H9 (cell line): ENCODE measurements at regions not wholly inside any gene's neighbourhood (a gene's known extent, or its start where the extent isn't known, plus 50 kb on each side); places are given as distances from the start of the nearest gene placed in this dataset.

Experiments
- DNase-seq: peaks from one replicate; pipeline ENCODE4 v3.0.0-alpha.2; 2017
- H2AFZ ChIP-seq: one replicate; pipeline ENCODE4 v1.6.1; 2013; ENCODE audit warnings: mild to moderate bottlenecking, low read length, control low read depth, moderate library complexity
- H2AK5ac ChIP-seq: 2 replicates; pipeline ENCODE4 v1.6.1; 2013; ENCODE audit warnings: low read length, control low read depth, mixed read lengths; ENCODE audit not compliant: insufficient read length
- H2BK120ac ChIP-seq: one replicate; pipeline ENCODE4 v1.6.1; 2013; ENCODE audit warnings: low read depth, mild to moderate bottlenecking, low read length, control low read depth, inconsistent platforms; ENCODE audit not compliant: poor library complexity, severe bottlenecking
- H2BK12ac ChIP-seq: 2 replicates; pipeline ENCODE4 v1.6.1; 2013; ENCODE audit warnings: low read length, control low read depth, mixed read lengths, low read depth; ENCODE audit not compliant: insufficient read length
- H2BK15ac ChIP-seq: 2 replicates; pipeline ENCODE4 v1.6.1; 2013; ENCODE audit warnings: low read depth, low read length, control low read depth
- H2BK20ac ChIP-seq: one replicate; pipeline ENCODE4 v1.6.1; 2013; ENCODE audit warnings: low read depth, mild to moderate bottlenecking, low read length, control low read depth, inconsistent platforms; ENCODE audit not compliant: poor library complexity, severe bottlenecking
- H2BK5ac ChIP-seq: 2 replicates; pipeline ENCODE4 v1.6.1; 2013; ENCODE audit warnings: low read length, control low read depth, mixed read lengths; ENCODE audit not compliant: insufficient read length
- H3K14ac ChIP-seq: 2 replicates; pipeline ENCODE4 v1.6.1; 2013; ENCODE audit warnings: low read length, control low read depth; ENCODE audit not compliant: insufficient read depth
- H3K18ac ChIP-seq: 2 replicates; pipeline ENCODE4 v1.6.1; 2013; ENCODE audit warnings: low read depth, mild to moderate bottlenecking, mixed read lengths, low read length, control low read depth; ENCODE audit not compliant: insufficient read length
- H3K23ac ChIP-seq: 2 replicates; pipeline ENCODE4 v1.6.1; 2013; ENCODE audit warnings: low read length, control low read depth, mixed read lengths, low read depth; ENCODE audit not compliant: insufficient read length
- H3K23me2 ChIP-seq: 2 replicates; pipeline ENCODE4 v1.6.1; 2013; ENCODE audit warnings: low read depth, mild to moderate bottlenecking, mixed read lengths, low read length, control low read depth; ENCODE audit not compliant: insufficient read length, poor library complexity, severe bottlenecking
- H3K27ac ChIP-seq: 2 replicates; pipeline ENCODE4 v1.5.1; 2013; ENCODE audit warnings: low read length, control low read depth, mixed read lengths, low read depth; ENCODE audit not compliant: insufficient read length
- H3K27me3 ChIP-seq: 2 replicates; pipeline ENCODE4 v1.6.1; 2013; ENCODE audit warnings: low read length, control low read depth, inconsistent platforms; ENCODE audit not compliant: insufficient read depth
- H3K4ac ChIP-seq: 2 replicates; pipeline ENCODE4 v1.6.1; 2013; ENCODE audit warnings: low read depth, mild to moderate bottlenecking, control low read depth, inconsistent platforms, low read length, moderate library complexity
- H3K4me1 ChIP-seq: 2 replicates; pipeline ENCODE4 v1.6.1; 2013; ENCODE audit warnings: low read length, control low read depth, inconsistent platforms; ENCODE audit not compliant: insufficient read depth
- H3K4me2 ChIP-seq: 2 replicates; pipeline ENCODE4 v1.6.1; 2013; ENCODE audit warnings: low read length, control low read depth, mixed read lengths; ENCODE audit not compliant: insufficient read length, insufficient read depth
- H3K56ac ChIP-seq: 2 replicates; pipeline ENCODE4 v1.6.1; 2013; ENCODE audit warnings: low read depth, mild to moderate bottlenecking, mixed read lengths, low read length, control low read depth; ENCODE audit not compliant: insufficient read length
- H3K79me1 ChIP-seq: 2 replicates; pipeline ENCODE4 v1.6.1; 2013; ENCODE audit warnings: low read depth, mild to moderate bottlenecking, moderate library complexity, low read length, control low read depth, inconsistent platforms; ENCODE audit not compliant: insufficient read depth, poor library complexity, severe bottlenecking
- H3K79me2 ChIP-seq: 2 replicates; pipeline ENCODE4 v1.6.1; 2013; ENCODE audit warnings: low read length, control low read depth, inconsistent platforms; ENCODE audit not compliant: insufficient read depth
- H3K9ac ChIP-seq: 2 replicates; pipeline ENCODE4 v1.6.1; 2013; ENCODE audit warnings: low read length, control low read depth, mixed read lengths; ENCODE audit not compliant: insufficient read length; ENCODE audit errors: extremely low read depth
- H3K9me3 ChIP-seq: one replicate; pipeline ENCODE4 v1.6.1; 2013; ENCODE audit warnings: low read depth, low read length, inconsistent platforms; ENCODE audit not compliant: control insufficient read depth
- H3T11ph ChIP-seq: one replicate; pipeline ENCODE4 v1.6.1; 2013; ENCODE audit warnings: mild to moderate bottlenecking, low read length, control low read depth, inconsistent platforms
- H4K20me1 ChIP-seq: one replicate; pipeline ENCODE4 v1.6.1; 2013; ENCODE audit not compliant: control insufficient read depth, insufficient read length, insufficient read depth
- H4K5ac ChIP-seq: 2 replicates; pipeline ENCODE4 v1.6.1; 2013; ENCODE audit warnings: low read depth, mild to moderate bottlenecking, mixed read lengths, low read length, control low read depth; ENCODE audit not compliant: insufficient read length
- H4K8ac ChIP-seq: replicated peaks from 2 replicates; pipeline ENCODE4 v1.6.1; 2013; ENCODE audit warnings: low read length, control low read depth, mixed read lengths, low read depth; ENCODE audit not compliant: insufficient read length
- H4K91ac ChIP-seq: 2 replicates; pipeline ENCODE4 v1.6.1; 2013; ENCODE audit warnings: low read depth, mild to moderate bottlenecking, moderate library complexity, mixed read lengths, low read length, control low read depth; ENCODE audit not compliant: insufficient read length
- H3K27ac Mint-ChIP-seq, 3 experiments: 2 replicates in 2 of 3; 3 replicates in 1 of 3; pipeline ENCODE4 v1.8.0; 2020 to 2021; ENCODE audit warnings: mixed read lengths in 3 of 3, mild to moderate bottlenecking in 1 of 3, moderate library complexity in 1 of 3
- H3K27me3 Mint-ChIP-seq: 2 replicates; pipeline ENCODE4 v1.8.0; 2021; ENCODE audit warnings: low read depth, mild to moderate bottlenecking, moderate library complexity, mixed read lengths
- H3K36me3 Mint-ChIP-seq, 3 experiments: 2 replicates in 2 of 3; 3 replicates in 1 of 3; pipeline ENCODE4 v1.8.0; 2020 to 2021; ENCODE audit warnings: low read depth in 3 of 3, mixed read lengths in 3 of 3; ENCODE audit not compliant: insufficient read depth in 1 of 3
- H3K4me1 Mint-ChIP-seq, 2 experiments: 2 replicates each; pipeline ENCODE4 v1.8.0; 2020; ENCODE audit warnings: mixed read lengths in 2 of 2
- H3K4me3 Mint-ChIP-seq, 2 experiments: 2 replicates in 1 of 2; 3 replicates in 1 of 2; pipeline ENCODE4 v1.8.0; 2020 to 2021; ENCODE audit warnings: mild to moderate bottlenecking in 2 of 2, mixed read lengths in 2 of 2, moderate library complexity in 1 of 2
- H3K9me3 Mint-ChIP-seq, 2 experiments: 2 replicates in 1 of 2; 3 replicates in 1 of 2; pipeline ENCODE4 v1.8.0; 2020; ENCODE audit warnings: mild to moderate bottlenecking in 2 of 2, mixed read lengths in 2 of 2, moderate library complexity in 1 of 2
- CTCF ChIP-seq: fragments of 200-600 bp; sonication (generic); conservative IDR thresholded peaks from 3 replicates; pipeline ENCODE4 v1.8.0; 2021; ENCODE audit warnings: antibody characterized with exemption, mild to moderate bottlenecking
- WGBS: extraction: QIAGEN DNeasy Blood & Tissue Kit; methylation state at CpG from one replicate; pipeline ENCODE4 v1.1.7; 2013; ENCODE audit warnings: missing lambda C conversion rate, low lambda C conversion rate, mixed read lengths; ENCODE audit not compliant: insufficient read length; ENCODE audit errors: extremely low coverage; 5-methylcytosine and 5-hydroxymethylcytosine counted together

- Histone ChIP-seq H3K9me3 (no peaks in the 10 kb centered on the region), H4K20me1 (no peaks in the 10 kb centered on the region), H3K79me2 (no peaks in the 10 kb centered on the region), H3K27me3 (no peaks in the 10 kb centered on the region), H3K27ac (no peak overlapping the region), H3K79me1 (no peaks in the 10 kb centered on the region), H3T11ph (no peak overlapping the region), H3K4ac (no peak overlapping the region), H3K18ac (no peak overlapping the region), H3K4me1 (peaks cover 2% of the 10 kb centered on the region), H2BK5ac (no peak overlapping the region), H2BK20ac (no peak overlapping the region), H2BK120ac (no peak overlapping the region), H4K91ac (no peak overlapping the region), H2BK12ac (no peak overlapping the region), H3K14ac (no peak overlapping the region), H3K9ac (no peak overlapping the region), H2AK5ac (no peak overlapping the region), H3K23me2 (no peaks in the 10 kb centered on the region), H2AFZ (no peak overlapping the region), H3K23ac (no peak overlapping the region), H3K56ac (no peak overlapping the region), H4K8ac (no peak overlapping the region), H4K5ac (no peak overlapping the region), H3K4me2 (no peak overlapping the region), H2BK15ac (no peak overlapping the region)
- no peak for DNase-seq
- H3K4me3 Mint-ChIP-seq = no peak overlapping the region
- no CpG with 5 or more reads among the region's 4 CpGs for WGBS
- H3K27me3 Mint-ChIP-seq = no peaks in the 10 kb centered on the region
- peaks cover 9 to 11% of the 10 kb centered on the region in 2 experiments for H3K4me1 Mint-ChIP-seq
- no peaks in the 10 kb centered on the region for H3K36me3 Mint-ChIP-seq
- no peak for TF ChIP-seq CTCF
- H3K9me3 Mint-ChIP-seq = no peaks in the 10 kb centered on the region
- H3K27ac Mint-ChIP-seq = no peak overlapping the region
These were observed 904.2 kb downstream of the STPG2 start for GRCh38 chr4:97238956-97239666.
